H9 (cell line): ENCODE measurements at regions not wholly inside any gene's neighbourhood (a gene's known extent, or its start where the extent isn't known, plus 50 kb on each side); places are given as distances from the start of the nearest gene placed in this dataset.

ENCODE experiments used
- DNase-seq: peaks from one replicate; pipeline ENCODE4 v3.0.0-alpha.2; 2017
- H2AFZ ChIP-seq: one replicate; pipeline ENCODE4 v1.6.1; 2013; ENCODE audit warnings: mild to moderate bottlenecking, low read length, control low read depth, moderate library complexity
- H2AK5ac ChIP-seq: 2 replicates; pipeline ENCODE4 v1.6.1; 2013; ENCODE audit warnings: low read length, control low read depth, mixed read lengths; ENCODE audit not compliant: insufficient read length
- H2BK120ac ChIP-seq: one replicate; pipeline ENCODE4 v1.6.1; 2013; ENCODE audit warnings: low read depth, mild to moderate bottlenecking, low read length, control low read depth, inconsistent platforms; ENCODE audit not compliant: poor library complexity, severe bottlenecking
- H2BK12ac ChIP-seq: 2 replicates; pipeline ENCODE4 v1.6.1; 2013; ENCODE audit warnings: low read length, control low read depth, mixed read lengths, low read depth; ENCODE audit not compliant: insufficient read length
- H2BK15ac ChIP-seq: 2 replicates; pipeline ENCODE4 v1.6.1; 2013; ENCODE audit warnings: low read depth, low read length, control low read depth
- H2BK20ac ChIP-seq: one replicate; pipeline ENCODE4 v1.6.1; 2013; ENCODE audit warnings: low read depth, mild to moderate bottlenecking, low read length, control low read depth, inconsistent platforms; ENCODE audit not compliant: poor library complexity, severe bottlenecking
- H2BK5ac ChIP-seq: 2 replicates; pipeline ENCODE4 v1.6.1; 2013; ENCODE audit warnings: low read length, control low read depth, mixed read lengths; ENCODE audit not compliant: insufficient read length
- H3K14ac ChIP-seq: 2 replicates; pipeline ENCODE4 v1.6.1; 2013; ENCODE audit warnings: low read length, control low read depth; ENCODE audit not compliant: insufficient read depth
- H3K18ac ChIP-seq: 2 replicates; pipeline ENCODE4 v1.6.1; 2013; ENCODE audit warnings: low read depth, mild to moderate bottlenecking, mixed read lengths, low read length, control low read depth; ENCODE audit not compliant: insufficient read length
- H3K23ac ChIP-seq: 2 replicates; pipeline ENCODE4 v1.6.1; 2013; ENCODE audit warnings: low read length, control low read depth, mixed read lengths, low read depth; ENCODE audit not compliant: insufficient read length
- H3K23me2 ChIP-seq: 2 replicates; pipeline ENCODE4 v1.6.1; 2013; ENCODE audit warnings: low read depth, mild to moderate bottlenecking, mixed read lengths, low read length, control low read depth; ENCODE audit not compliant: insufficient read length, poor library complexity, severe bottlenecking
- H3K27ac ChIP-seq: 2 replicates; pipeline ENCODE4 v1.5.1; 2013; ENCODE audit warnings: low read length, control low read depth, mixed read lengths, low read depth; ENCODE audit not compliant: insufficient read length
- H3K27me3 ChIP-seq: 2 replicates; pipeline ENCODE4 v1.6.1; 2013; ENCODE audit warnings: low read length, control low read depth, inconsistent platforms; ENCODE audit not compliant: insufficient read depth
- H3K4ac ChIP-seq: 2 replicates; pipeline ENCODE4 v1.6.1; 2013; ENCODE audit warnings: low read depth, mild to moderate bottlenecking, control low read depth, inconsistent platforms, low read length, moderate library complexity
- H3K4me1 ChIP-seq: 2 replicates; pipeline ENCODE4 v1.6.1; 2013; ENCODE audit warnings: low read length, control low read depth, inconsistent platforms; ENCODE audit not compliant: insufficient read depth
- H3K4me2 ChIP-seq: 2 replicates; pipeline ENCODE4 v1.6.1; 2013; ENCODE audit warnings: low read length, control low read depth, mixed read lengths; ENCODE audit not compliant: insufficient read length, insufficient read depth
- H3K56ac ChIP-seq: 2 replicates; pipeline ENCODE4 v1.6.1; 2013; ENCODE audit warnings: low read depth, mild to moderate bottlenecking, mixed read lengths, low read length, control low read depth; ENCODE audit not compliant: insufficient read length
- H3K79me1 ChIP-seq: 2 replicates; pipeline ENCODE4 v1.6.1; 2013; ENCODE audit warnings: low read depth, mild to moderate bottlenecking, moderate library complexity, low read length, control low read depth, inconsistent platforms; ENCODE audit not compliant: insufficient read depth, poor library complexity, severe bottlenecking
- H3K79me2 ChIP-seq: 2 replicates; pipeline ENCODE4 v1.6.1; 2013; ENCODE audit warnings: low read length, control low read depth, inconsistent platforms; ENCODE audit not compliant: insufficient read depth
- H3K9ac ChIP-seq: 2 replicates; pipeline ENCODE4 v1.6.1; 2013; ENCODE audit warnings: low read length, control low read depth, mixed read lengths; ENCODE audit not compliant: insufficient read length; ENCODE audit errors: extremely low read depth
- H3K9me3 ChIP-seq: one replicate; pipeline ENCODE4 v1.6.1; 2013; ENCODE audit warnings: low read depth, low read length, inconsistent platforms; ENCODE audit not compliant: control insufficient read depth
- H3T11ph ChIP-seq: one replicate; pipeline ENCODE4 v1.6.1; 2013; ENCODE audit warnings: mild to moderate bottlenecking, low read length, control low read depth, inconsistent platforms
- H4K20me1 ChIP-seq: one replicate; pipeline ENCODE4 v1.6.1; 2013; ENCODE audit not compliant: control insufficient read depth, insufficient read length, insufficient read depth
- H4K5ac ChIP-seq: 2 replicates; pipeline ENCODE4 v1.6.1; 2013; ENCODE audit warnings: low read depth, mild to moderate bottlenecking, mixed read lengths, low read length, control low read depth; ENCODE audit not compliant: insufficient read length
- H4K8ac ChIP-seq: replicated peaks from 2 replicates; pipeline ENCODE4 v1.6.1; 2013; ENCODE audit warnings: low read length, control low read depth, mixed read lengths, low read depth; ENCODE audit not compliant: insufficient read length
- H4K91ac ChIP-seq: 2 replicates; pipeline ENCODE4 v1.6.1; 2013; ENCODE audit warnings: low read depth, mild to moderate bottlenecking, moderate library complexity, mixed read lengths, low read length, control low read depth; ENCODE audit not compliant: insufficient read length
- H3K27ac Mint-ChIP-seq, 3 experiments: 2 replicates in 2 of 3; 3 replicates in 1 of 3; pipeline ENCODE4 v1.8.0; 2020 to 2021; ENCODE audit warnings: mixed read lengths in 3 of 3, mild to moderate bottlenecking in 1 of 3, moderate library complexity in 1 of 3
- H3K27me3 Mint-ChIP-seq: 2 replicates; pipeline ENCODE4 v1.8.0; 2021; ENCODE audit warnings: low read depth, mild to moderate bottlenecking, moderate library complexity, mixed read lengths
- H3K36me3 Mint-ChIP-seq, 3 experiments: 2 replicates in 2 of 3; 3 replicates in 1 of 3; pipeline ENCODE4 v1.8.0; 2020 to 2021; ENCODE audit warnings: low read depth in 3 of 3, mixed read lengths in 3 of 3; ENCODE audit not compliant: insufficient read depth in 1 of 3
- H3K4me1 Mint-ChIP-seq, 2 experiments: 2 replicates each; pipeline ENCODE4 v1.8.0; 2020; ENCODE audit warnings: mixed read lengths in 2 of 2
- H3K4me3 Mint-ChIP-seq, 2 experiments: 2 replicates in 1 of 2; 3 replicates in 1 of 2; pipeline ENCODE4 v1.8.0; 2020 to 2021; ENCODE audit warnings: mild to moderate bottlenecking in 2 of 2, mixed read lengths in 2 of 2, moderate library complexity in 1 of 2
- H3K9me3 Mint-ChIP-seq, 2 experiments: 2 replicates in 1 of 2; 3 replicates in 1 of 2; pipeline ENCODE4 v1.8.0; 2020; ENCODE audit warnings: mild to moderate bottlenecking in 2 of 2, mixed read lengths in 2 of 2, moderate library complexity in 1 of 2
- TF ChIP-seq, protein P1 (sequence below): fragments of 200-600 bp; sonication (generic); conservative IDR thresholded peaks from 3 replicates; pipeline ENCODE4 v1.8.0; 2021; ENCODE audit warnings: antibody characterized with exemption, mild to moderate bottlenecking

DNA sequence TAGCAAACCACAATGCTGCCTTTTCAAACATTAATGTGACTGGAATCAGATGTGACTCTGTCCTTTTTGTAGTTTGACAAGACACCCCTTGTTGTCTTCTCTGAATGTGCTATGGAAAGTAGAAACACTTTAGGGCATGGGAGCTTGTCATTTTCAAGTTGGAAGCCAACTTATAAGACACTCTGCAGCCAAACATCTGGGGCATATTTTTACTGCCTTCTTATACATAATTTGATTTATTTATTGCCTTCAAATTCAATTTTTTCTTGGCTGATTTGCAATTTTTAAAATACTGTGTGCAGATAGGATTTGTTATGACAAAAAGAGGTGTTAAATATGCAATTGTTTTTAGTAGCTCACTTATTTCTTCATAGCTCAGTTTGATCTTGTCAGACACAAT lies 1002.0 kb upstream of the PCDH7 start:
- H3K36me3 Mint-ChIP-seq: no peaks in the 10 kb centered on the region
- H2BK120ac ChIP-seq: no peak overlapping the region
- no peak overlapping the region for H3K27ac Mint-ChIP-seq

More for the DNA sequence above, 1002.0 kb upstream of the PCDH7 start:
- Histone ChIP-seq H3K4ac (no peak overlapping the region), H3K4me2 (no peak overlapping the region), H3K23me2 (no peaks in the 10 kb centered on the region), H2BK15ac (no peak overlapping the region), H3K27me3 (no peaks in the 10 kb centered on the region), H3K56ac (no peak overlapping the region), H2BK20ac (no peak overlapping the region), H3K79me1 (no peaks in the 10 kb centered on the region), H4K91ac (no peak overlapping the region), H2BK12ac (no peak overlapping the region), H3K9ac (no peak overlapping the region), H2BK5ac (no peak overlapping the region), H4K20me1 (no peaks in the 10 kb centered on the region), H3K23ac (no peak overlapping the region), H3K9me3 (no peaks in the 10 kb centered on the region), H3K27ac (no peak overlapping the region), H4K5ac (no peak overlapping the region), H4K8ac (no peak overlapping the region), H2AK5ac (no peak overlapping the region), H3K18ac (no peak overlapping the region), H3K14ac (no peak overlapping the region), H3K79me2 (no peaks in the 10 kb centered on the region; the same call in 1 of the 2 replicates), H3T11ph (no peak overlapping the region), H3K4me1 (no peaks in the 10 kb centered on the region), H2AFZ (no peak overlapping the region)
- H3K4me1 Mint-ChIP-seq: no peaks in the 10 kb centered on the region
- DNase-seq: no peak
- no peaks in the 10 kb centered on the region for H3K27me3 Mint-ChIP-seq
- TF ChIP-seq, protein P1, sequence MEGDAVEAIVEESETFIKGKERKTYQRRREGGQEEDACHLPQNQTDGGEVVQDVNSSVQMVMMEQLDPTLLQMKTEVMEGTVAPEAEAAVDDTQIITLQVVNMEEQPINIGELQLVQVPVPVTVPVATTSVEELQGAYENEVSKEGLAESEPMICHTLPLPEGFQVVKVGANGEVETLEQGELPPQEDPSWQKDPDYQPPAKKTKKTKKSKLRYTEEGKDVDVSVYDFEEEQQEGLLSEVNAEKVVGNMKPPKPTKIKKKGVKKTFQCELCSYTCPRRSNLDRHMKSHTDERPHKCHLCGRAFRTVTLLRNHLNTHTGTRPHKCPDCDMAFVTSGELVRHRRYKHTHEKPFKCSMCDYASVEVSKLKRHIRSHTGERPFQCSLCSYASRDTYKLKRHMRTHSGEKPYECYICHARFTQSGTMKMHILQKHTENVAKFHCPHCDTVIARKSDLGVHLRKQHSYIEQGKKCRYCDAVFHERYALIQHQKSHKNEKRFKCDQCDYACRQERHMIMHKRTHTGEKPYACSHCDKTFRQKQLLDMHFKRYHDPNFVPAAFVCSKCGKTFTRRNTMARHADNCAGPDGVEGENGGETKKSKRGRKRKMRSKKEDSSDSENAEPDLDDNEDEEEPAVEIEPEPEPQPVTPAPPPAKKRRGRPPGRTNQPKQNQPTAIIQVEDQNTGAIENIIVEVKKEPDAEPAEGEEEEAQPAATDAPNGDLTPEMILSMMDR: no peak
- H3K9me3 Mint-ChIP-seq: no peaks in the 10 kb centered on the region
- H3K4me3 Mint-ChIP-seq: no peak overlapping the region
